CD4-positive, alpha-beta T cell treated with Interferon alpha-2 for 1 hour (primary cell): ENCODE measurements at regions not wholly inside any gene's neighbourhood (a gene's known extent, or its start where the extent isn't known, plus 50 kb on each side); places are given as distances from the start of the nearest gene placed in this dataset.
"Not testable (repeated sequence)": the region's sequence is repeated elsewhere in the genome, so short reads cannot be mapped to it uniquely, and the experiment has no call there.

Experiments
- DNase-seq, 2 donors: peaks; one replicate each; pipeline ENCODE4 v3.0.0-alpha.2; 2020 to 2022

DNA sequence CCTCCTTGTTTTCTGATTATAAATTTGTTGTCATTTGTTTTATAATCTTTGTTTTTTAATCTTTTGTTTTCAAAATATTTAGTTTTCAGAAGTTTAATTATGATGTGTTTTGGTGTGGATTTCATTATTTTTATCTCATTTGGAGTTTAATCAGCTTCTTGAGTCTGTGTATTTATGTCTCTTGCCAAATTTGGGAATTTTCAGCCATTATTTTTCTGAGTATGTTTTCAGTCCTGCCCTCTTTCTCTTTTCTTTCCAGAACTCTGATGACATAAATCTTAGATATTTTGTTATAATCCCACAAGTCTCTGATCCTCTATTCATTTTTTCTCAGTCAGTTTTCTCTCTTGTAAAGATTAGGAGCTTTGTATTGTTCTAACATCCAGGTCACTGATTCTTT lies 89.8 kb downstream of the RHOU start:
- DNase-seq = no peak

- peak in 1 of 2 donors; percentile 18 for DNase-seq
Measured at GRCh38 chr1:228825840-228826484, 90.7 kb downstream of the RHOU start.

GRCh38 chr1:228827019-228827418 lies 91.7 kb downstream of the RHOU start:
- peak; percentile 19 to 36 for DNase-seq

- no peak for DNase-seq
Measured at GRCh38 chr1:228828151-228828550, 92.9 kb downstream of the RHOU start.

DNA sequence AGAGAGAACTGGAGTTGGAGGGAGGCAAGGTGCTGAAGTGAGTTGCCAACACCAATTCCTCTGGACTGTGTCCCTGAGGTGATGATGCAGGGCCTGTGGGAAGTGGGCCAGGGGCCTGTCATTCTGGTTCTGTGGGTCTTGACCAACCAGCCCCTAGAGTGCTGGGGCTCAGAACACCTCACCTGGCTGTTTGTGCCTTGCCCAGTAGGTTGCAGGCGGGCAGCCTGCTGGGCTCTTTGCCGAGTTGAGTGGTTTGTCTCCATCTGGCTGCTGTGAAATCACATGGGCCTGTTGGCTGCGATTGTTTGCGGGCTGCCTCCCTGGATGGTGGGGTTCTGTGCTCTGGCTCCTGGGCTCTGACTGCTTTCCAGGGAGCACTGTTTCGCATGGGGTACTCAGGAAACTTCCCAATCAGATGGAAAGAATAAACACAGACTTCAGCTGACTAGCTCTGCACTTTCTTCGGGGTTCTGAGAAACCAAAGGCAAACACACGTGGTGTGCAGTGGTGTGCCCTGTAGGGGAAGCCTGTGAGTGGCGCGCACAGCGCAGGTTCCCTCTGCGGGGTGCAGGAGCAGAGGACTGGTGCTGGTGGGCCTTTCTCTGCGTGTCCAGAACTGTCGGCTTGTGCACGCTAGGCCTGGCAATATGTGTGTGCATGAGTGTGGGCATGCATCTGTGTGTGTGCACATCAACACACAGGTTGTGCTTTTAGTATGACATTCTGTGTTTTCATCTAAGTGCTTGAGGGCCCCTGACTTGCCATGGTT lies 95.1 kb downstream of the RHOU start:
- no peak for DNase-seq

- peak in 1 of 2 donors; percentile 14 for DNase-seq
Measured at GRCh38 chr1:228830954-228831481, 95.7 kb downstream of the RHOU start.

GRCh38 chr1:228833911-228834688 lies 98.8 kb downstream of the RHOU start:
- DNase-seq = no peak

- no peak for DNase-seq
Measured at GRCh38 chr1:228835456-228835855, 100.2 kb downstream of the RHOU start.

DNA sequence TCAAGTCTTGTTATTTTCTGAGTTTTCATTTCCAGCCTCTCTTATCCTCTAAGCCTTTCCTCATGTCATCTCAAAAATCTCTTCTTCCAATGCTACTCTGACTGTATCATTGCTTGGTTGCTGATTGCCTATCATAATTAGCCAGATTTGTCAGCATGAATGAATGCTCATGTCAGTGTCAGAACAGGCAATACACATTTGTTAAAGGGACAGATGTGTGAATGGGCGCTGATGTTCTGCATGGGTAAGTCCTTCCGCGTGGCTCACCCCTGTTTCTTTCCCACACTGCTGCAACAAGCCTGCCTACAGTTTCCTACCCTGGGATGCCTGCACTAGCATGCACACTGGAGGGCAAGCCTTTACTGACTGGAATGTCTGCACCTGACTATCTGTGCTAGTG lies 100.6 kb downstream of the RHOU start:
- DNase-seq = no peak

DNA sequence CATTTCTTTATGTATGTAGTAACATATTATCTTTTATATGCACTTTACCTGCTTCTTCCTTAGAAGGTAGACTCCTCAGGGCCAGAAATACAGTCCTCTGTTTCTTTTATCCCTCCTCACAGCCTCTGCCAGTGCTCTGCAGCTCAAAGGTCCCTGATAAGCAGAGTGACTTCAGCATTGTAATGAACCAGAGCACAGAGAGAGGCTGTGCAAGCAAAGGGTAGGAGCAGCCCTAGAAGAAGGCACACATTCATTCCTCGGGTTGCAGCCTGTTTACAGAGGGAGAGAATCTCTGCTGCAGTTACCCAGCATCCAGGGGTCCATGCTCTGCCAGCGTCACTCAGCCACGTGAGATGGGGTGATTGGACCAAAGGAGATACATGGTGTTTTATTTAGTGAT lies 101.1 kb downstream of the RHOU start:
- DNase-seq = no peak

DNA sequence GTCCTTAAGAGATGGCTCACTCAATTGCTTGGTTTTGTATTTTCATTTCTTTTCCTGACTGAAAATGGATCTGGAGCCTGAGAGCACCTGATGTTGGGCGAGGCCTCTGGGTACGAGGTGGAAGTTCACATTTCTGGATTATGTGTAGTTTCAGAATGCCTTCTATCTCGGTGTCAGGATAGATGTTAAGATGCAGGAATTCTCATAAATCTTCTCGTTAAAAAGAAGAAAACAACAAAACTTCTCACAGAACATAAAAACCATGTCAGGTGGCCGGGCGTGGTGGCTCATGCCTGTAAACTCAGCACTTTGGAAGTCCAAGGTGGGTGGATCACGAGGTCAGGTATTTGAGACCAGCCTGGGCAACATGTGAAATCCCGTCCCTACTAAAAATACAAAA lies 101.8 kb downstream of the RHOU start:
- no peak for DNase-seq

DNA sequence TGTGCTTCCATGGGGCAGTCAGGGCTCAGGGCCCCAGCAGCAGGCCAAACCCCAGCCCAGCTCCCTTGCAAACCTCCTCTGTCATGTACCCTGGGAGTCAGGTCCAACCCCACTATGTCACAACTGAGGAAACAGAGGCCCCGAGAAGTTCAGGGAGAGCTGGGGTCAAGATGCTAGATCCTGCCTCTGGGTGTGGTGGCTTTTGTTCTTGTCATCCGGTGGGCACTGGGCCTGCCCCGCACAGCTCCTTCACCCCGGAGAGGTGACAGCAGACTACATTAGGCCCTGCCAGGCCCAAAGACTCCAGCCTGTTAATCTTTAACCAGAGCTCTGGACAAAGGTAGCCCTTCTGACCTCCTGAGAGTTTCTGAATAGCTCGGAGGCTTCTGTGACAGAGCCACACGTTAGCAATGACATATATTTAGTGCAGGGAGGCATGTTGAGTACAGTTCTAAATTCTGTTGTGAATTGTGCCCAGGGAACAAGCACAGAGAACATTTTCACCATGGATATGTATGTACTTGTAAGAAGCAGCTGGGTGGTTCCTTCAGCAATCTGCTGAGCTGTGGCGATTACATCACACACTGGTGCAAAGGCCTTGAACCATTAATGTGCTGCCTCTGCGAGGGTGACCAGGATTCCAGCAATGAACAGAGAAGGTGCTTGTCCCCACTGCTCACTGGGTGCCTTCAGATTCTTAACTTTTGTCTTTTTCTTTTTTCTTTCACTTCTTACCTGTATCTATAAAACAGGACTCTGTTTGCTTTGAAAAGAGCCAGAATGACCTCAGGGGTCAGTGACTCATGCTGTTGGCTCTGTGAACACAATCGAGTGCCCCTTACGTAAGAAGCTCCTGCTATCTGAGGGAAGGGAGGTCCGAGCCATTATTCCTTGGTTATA lies 102.8 kb downstream of the RHOU start:
- peak in 1 of 2 donors; percentile 15 for DNase-seq

- DNase-seq = no peak
Measured at GRCh38 chr1:228838717-228839500, 103.6 kb downstream of the RHOU start.

- DNase-seq = no peak
Measured at GRCh38 chr1:228839656-228840055, 104.4 kb downstream of the RHOU start.

GRCh38 chr1:228841632-228842031 lies 106.4 kb downstream of the RHOU start:
- no peak for DNase-seq

DNA sequence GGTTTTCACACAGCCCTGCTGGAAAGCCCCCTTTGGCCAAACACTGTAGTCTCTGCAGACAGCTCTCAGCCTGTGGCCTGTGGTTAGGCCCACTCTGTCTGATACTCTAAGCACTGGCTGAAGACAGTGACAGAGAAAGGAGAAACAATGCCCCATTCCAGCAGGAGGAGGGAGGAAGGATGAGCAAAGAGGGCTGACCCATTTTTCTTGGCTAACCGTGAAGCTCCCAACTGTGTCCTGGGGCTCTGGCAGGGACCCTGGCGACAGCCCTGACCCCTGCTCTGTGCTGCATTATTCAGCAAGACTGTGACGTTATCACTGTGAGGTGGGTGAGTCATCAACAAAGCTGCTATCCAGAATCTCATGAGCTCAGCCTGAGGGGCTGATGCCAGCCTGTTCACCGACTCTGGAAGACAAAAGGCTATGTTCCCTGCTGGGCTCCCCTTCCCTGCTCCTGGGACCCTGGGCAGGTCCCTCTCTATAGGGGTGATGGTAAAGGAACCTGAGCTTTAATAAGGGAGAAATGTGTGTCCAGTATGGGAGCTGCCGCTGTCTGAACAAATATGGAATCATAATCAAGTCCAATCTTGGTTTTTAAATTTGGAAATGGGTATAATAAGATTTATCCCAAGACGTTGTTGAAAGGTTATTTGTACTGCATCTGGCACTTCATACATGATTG lies 107.0 kb downstream of the RHOU start:
- DNase-seq = peak in 1 of 2 donors; percentile 16

- no peak for DNase-seq
Measured at GRCh38 chr1:228845101-228845500, 109.8 kb downstream of the RHOU start.

DNA sequence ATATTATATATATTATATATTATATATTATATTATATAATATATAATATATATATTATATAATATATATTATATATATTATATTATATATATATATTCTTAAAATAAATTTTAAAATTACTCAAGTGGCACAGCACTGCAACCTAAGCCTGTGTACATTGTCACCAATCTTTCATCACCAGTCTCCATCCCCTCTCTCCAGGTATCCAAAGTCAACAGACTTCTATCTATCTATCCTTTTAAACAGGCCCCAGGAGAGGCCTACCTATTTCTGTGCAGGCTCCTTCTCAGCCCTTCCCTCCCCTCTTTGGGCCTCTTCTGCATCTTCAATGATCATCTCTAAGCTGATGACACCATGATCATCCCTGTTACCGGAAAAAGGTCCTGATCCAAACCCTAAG lies 111.7 kb downstream of the RHOU start:
- no peak for DNase-seq

DNA sequence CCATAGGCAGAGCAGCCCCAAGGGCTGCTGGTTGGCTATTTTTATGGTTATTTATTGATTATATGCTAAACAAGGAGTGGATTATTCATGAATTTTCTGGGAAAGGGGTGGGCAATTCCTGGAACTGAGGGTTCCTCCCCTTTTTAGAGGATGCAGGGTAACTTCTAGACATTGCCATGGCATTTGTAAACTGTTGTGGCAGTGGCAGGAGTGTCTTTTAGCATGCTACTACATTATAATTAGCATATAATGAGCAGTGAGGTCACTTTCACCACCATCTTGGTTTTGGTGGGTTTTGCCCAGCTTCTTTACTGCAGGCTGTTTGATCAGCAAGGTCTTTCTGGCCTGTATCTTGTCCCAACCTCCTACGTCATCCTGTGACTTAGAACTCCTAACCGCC lies 112.2 kb downstream of the RHOU start:
- DNase-seq = not testable (repeated sequence)

DNA sequence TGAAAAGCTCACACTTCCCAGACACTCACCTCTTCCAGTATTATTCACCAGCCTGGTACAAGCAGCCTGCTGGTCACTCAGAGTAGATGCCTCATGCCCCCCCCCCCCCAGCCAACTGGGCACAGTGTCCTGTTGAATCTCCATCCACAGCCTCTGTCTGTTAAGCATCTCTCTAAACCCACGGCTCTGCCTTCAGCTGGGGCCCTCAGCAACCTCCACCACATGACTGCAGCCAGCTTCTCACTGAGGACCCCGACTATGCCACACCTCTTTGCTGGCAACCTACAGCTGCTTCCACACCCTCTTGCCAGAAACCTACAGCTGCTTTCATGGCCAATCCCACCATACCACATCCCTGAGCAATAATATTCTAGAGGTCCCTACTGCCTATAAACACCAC lies 113.1 kb downstream of the RHOU start:
- no peak for DNase-seq

DNA sequence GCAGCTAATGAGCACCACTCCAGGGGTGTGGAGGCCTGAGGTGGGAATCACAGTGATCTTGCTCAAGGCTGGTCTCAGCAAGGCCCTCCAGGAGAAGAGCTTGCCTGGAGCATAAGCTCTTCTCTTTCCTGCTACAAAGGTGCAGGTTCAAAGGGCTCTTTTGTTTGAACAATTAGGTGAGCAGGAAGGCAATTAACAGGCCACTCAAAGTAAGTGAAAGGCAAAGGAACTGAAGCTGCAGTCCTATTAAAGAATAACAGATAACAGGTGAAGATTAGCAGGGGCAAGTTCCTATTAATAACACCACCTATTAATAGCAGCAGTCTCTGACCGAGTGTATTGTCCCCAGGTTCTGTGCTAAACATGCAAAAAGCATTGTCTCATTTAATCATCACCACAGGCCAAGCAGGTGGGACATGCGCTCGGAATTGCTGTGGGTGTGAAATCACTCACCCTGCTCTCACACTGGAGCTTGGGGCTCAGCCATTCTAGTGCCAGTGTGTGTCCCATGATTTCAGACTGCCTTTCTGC lies 113.8 kb downstream of the RHOU start:
- DNase-seq = no peak
